DOHH2 (cell line): ENCODE measurements at regions not wholly inside any gene's neighbourhood (a gene's known extent, or its start where the extent isn't known, plus 50 kb on each side); places are given as distances from the start of the nearest gene placed in this dataset.

ENCODE experiments used
- EZH2phosphoT487 ChIP-seq: fragments of 200-600 bp; sonication (generic); IDR thresholded peaks from 2 replicates; pipeline ENCODE4 v1.6.1; 2017; ENCODE audit warnings: borderline replicate concordance, mild to moderate bottlenecking, antibody characterized with exemption, low read length, moderate library complexity, mixed read lengths
- TF ChIP-seq, protein P1 (sequence below): fragments of 200-600 bp; sonication (generic); IDR thresholded peaks from one replicate; pipeline ENCODE4 v1.5.1; 2014; ENCODE audit warnings: antibody characterized with exemption, mild to moderate bottlenecking, low read depth, low read length; ENCODE audit not compliant: poor library complexity, severe bottlenecking

- TF ChIP-seq, protein P1, sequence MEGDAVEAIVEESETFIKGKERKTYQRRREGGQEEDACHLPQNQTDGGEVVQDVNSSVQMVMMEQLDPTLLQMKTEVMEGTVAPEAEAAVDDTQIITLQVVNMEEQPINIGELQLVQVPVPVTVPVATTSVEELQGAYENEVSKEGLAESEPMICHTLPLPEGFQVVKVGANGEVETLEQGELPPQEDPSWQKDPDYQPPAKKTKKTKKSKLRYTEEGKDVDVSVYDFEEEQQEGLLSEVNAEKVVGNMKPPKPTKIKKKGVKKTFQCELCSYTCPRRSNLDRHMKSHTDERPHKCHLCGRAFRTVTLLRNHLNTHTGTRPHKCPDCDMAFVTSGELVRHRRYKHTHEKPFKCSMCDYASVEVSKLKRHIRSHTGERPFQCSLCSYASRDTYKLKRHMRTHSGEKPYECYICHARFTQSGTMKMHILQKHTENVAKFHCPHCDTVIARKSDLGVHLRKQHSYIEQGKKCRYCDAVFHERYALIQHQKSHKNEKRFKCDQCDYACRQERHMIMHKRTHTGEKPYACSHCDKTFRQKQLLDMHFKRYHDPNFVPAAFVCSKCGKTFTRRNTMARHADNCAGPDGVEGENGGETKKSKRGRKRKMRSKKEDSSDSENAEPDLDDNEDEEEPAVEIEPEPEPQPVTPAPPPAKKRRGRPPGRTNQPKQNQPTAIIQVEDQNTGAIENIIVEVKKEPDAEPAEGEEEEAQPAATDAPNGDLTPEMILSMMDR: no peak
- no peak for TF ChIP-seq EZH2phosphoT487
Measured at GRCh38 chr6:106913111-106913510, 61.4 kb downstream of the CD24 start.
